HepG2 (cell line): ENCODE measurements at regions not wholly inside any gene's neighbourhood (a gene's known extent, or its start where the extent isn't known, plus 50 kb on each side); places are given as distances from the start of the nearest gene placed in this dataset.

Experiments
- ATAC-seq: fragments of 200-7000 bp; cut with Tn5 transposase; 3 replicates; pipeline ENCODE4 v1.9.1; 2020; ENCODE audit warnings: mild to moderate bottlenecking, moderate library complexity
- BruUV-seq: library from RNA; stranded (reverse); fragments of 400-500 nt; replicated peaks from 2 replicates; lab custom pipeline; 2021; lab: Mats Ljungman, UMichigan
- CTCF ChIA-PET: fragments of 300-600 bp; formaldehyde crosslinking; extraction: SDS; loops from one replicate; lab custom pipeline; 2021; ENCODE audit warnings: low total read pairs, inconsistent platforms, low intra/inter-chr PET ratio; lab: Yijun Ruan, JAX
- POLR2A ChIA-PET: fragments of 350-600 bp; sonication (Branson Sonifier 250); formaldehyde crosslinking; loops from one replicate; lab custom pipeline; 2020; ENCODE audit warnings: antibody characterized with exemption, inconsistent platforms; lab: Yijun Ruan, JAX
- DNase-seq: peaks from one replicate; pipeline ENCODE4 v3.0.0-alpha.2; 2015; ENCODE audit warnings: low spot score
- FAIRE-seq: peaks from 3 replicates; lab custom pipeline; 2011; peaks lifted over from hg19 to GRCh38; lab: Jason Lieb, UNC
- H2AFZ ChIP-seq: one replicate; pipeline ENCODE4 v1.6.1; 2011; ENCODE audit warnings: low read length, inconsistent platforms
- H3K27ac ChIP-seq: fragments of 300-600 bp; 3 replicates; pipeline ENCODE4 v1.8.0; 2011; ENCODE audit warnings: mixed run types, mild to moderate bottlenecking, mixed read lengths, low read length, inconsistent platforms; ENCODE audit not compliant: insufficient read depth; ENCODE audit errors: extremely low read length
- H3K27me3 ChIP-seq, 2 experiments: fragments of 200-600 bp in 1 of 2; 2 replicates in 1 of 2; 3 replicates in 1 of 2; pipeline versions ENCODE4 v1.6.0 to v1.8.0; 2011; ENCODE audit warnings: low read length in 2 of 2, mild to moderate bottlenecking in 2 of 2, moderate library complexity in 2 of 2, inconsistent platforms in 1 of 2; ENCODE audit not compliant: insufficient read depth in 2 of 2, control insufficient read depth in 1 of 2
- H3K36me3 ChIP-seq, 2 experiments: fragments of 200-600 bp in 1 of 2; replicated peaks in 1 of 2; 2 replicates in 1 of 2; 3 replicates in 1 of 2; pipeline versions ENCODE4 v1.5.1 to v1.8.0; 2011; ENCODE audit warnings: low read length in 2 of 2, inconsistent platforms in 1 of 2; ENCODE audit not compliant: insufficient read depth in 2 of 2, control insufficient read depth in 1 of 2
- H3K4me1 ChIP-seq: 2 replicates; pipeline ENCODE4 v1.5.1; 2012; ENCODE audit warnings: low read length, inconsistent platforms; ENCODE audit not compliant: insufficient read depth
- H3K4me2 ChIP-seq: 2 replicates; pipeline ENCODE4 v1.6.0; 2011; ENCODE audit warnings: low read depth, low read length, inconsistent platforms
- H3K4me3 ChIP-seq, 3 experiments: fragments of 200-600 bp in 1 of 3; sonication (generic), shearing (Covaris generic) in 1 of 3; replicated peaks in 1 of 3; 2 replicates each; pipeline ENCODE4 v1.5.1; 2011 to 2016; ENCODE audit warnings: low read length in 3 of 3, inconsistent platforms in 2 of 3, low read depth in 2 of 3, mild to moderate bottlenecking in 2 of 3, control low read depth in 1 of 3, mixed read lengths in 1 of 3; ENCODE audit not compliant: insufficient read depth in 1 of 3
- H3K79me2 ChIP-seq: one replicate; pipeline ENCODE4 v1.6.1; 2011; ENCODE audit warnings: low read length, inconsistent platforms; ENCODE audit not compliant: insufficient read depth
- H3K9ac ChIP-seq: 2 replicates; pipeline ENCODE4 v1.6.0; 2011; ENCODE audit warnings: mild to moderate bottlenecking, low read depth, low read length, inconsistent platforms; ENCODE audit not compliant: insufficient read depth
- H3K9me3 ChIP-seq: 2 replicates; pipeline ENCODE4 v1.5.1; 2012; ENCODE audit warnings: mild to moderate bottlenecking, low read length
- H4K20me1 ChIP-seq: 2 replicates; pipeline ENCODE4 v1.6.0; 2011; ENCODE audit warnings: inconsistent platforms, mild to moderate bottlenecking, low read length, moderate library complexity; ENCODE audit not compliant: insufficient read depth
- PITX1 ChIP-seq: sonication (generic); formaldehyde crosslinking; IDR thresholded peaks from 2 replicates; pipeline ENCODE4 v1.5.1; 2020; ENCODE audit warnings: mild to moderate bottlenecking, missing genetic modification reagents
- ZBTB4 ChIP-seq: sonication (generic); formaldehyde crosslinking; IDR thresholded peaks from 2 replicates; pipeline ENCODE4 v1.4.0; 2020; ENCODE audit warnings: missing genetic modification reagents, mild to moderate bottlenecking, borderline replicate concordance
- ZFX ChIP-seq: sonication (generic); formaldehyde crosslinking; IDR thresholded peaks from 2 replicates; pipeline ENCODE4 v1.4.0; 2020; ENCODE audit warnings: mild to moderate bottlenecking, low read depth, missing genetic modification reagents, moderate library complexity
- ZNF432 ChIP-seq: sonication (generic); formaldehyde crosslinking; IDR thresholded peaks from 2 replicates; pipeline ENCODE4 v1.5.0; 2020; ENCODE audit warnings: missing genetic modification reagents, mild to moderate bottlenecking, borderline replicate concordance
- WGBS: methylation state at CpG from one replicate; pipeline ENCODE4 v1.1.6; 2017; ENCODE audit warnings: low lambda C conversion rate; 5-methylcytosine and 5-hydroxymethylcytosine counted together
- in situ Hi-C: cut with HindIII; loops from 2 replicates; pipeline ENCODE4 v1.10.0; 2017; ENCODE audit warnings: low pct_unique_long_range_greater_than_20kb; ENCODE audit not compliant: extremely low pct_ligation_motif_present
- intact Hi-C: fragments of 100-400 bp; cut with micrococcal nuclease; formaldehyde crosslinking; loops from one replicate; pipeline ENCODE4 v1.10.0; 2022; ENCODE audit not compliant: unreplicated experiment

DNA sequence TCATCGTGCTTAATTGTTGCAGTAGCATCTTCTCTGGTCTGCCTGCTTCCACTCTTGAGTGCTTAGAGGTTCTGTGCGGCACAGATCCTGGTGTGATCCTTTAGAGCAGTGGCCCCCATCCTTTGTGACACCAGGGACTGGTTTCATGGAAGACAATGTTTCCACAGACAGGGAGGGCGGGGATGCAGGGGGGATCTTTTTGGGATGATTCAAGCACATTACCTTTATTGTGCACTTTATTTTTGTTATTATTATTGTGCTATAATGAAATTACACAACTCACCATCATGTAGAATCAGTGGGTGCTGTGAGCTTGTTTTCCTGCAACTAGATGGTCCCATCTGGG lies 76.8 kb upstream of the SHANK2 start:
- ChIA-PET CTCF (interaction anchor here (0.8 to 1.1 kb wide), 2 partner anchors 78 to 209 kb away, joined by 3 to 4 read pairs; no protein-coding TSS in a partner anchor), POLR2A (interaction anchor here (0.7 to 1.1 kb wide), 2 partner anchors 30 to 81 kb away, joined by 4 to 6 read pairs; no protein-coding TSS in a partner anchor)
- no peak overlapping the region for H2AFZ ChIP-seq
- ATAC-seq (no peak), DNase-seq (no peak), FAIRE-seq (peak; percentile 44)
- H3K4me1 ChIP-seq, result peaks cover 19% of the 10 kb centered on the region
- no peak overlapping the region for H3K4me2 ChIP-seq
- intact Hi-C loops, result loop anchor here (1.0 to 2.0 kb wide), 2 partner anchors 76 to 209 kb away; partner anchors contain the start of gene SHANK2
- no peak overlapping the region for H3K27ac ChIP-seq
- H3K9ac ChIP-seq, result no peak overlapping the region
- peaks cover 13% of the 10 kb centered on the region for H3K9me3 ChIP-seq
- peaks cover under 1% of the 10 kb centered on the region; the same call in 1 of the 2 replicates for H4K20me1 ChIP-seq
- no peaks in the 10 kb centered on the region for H3K79me2 ChIP-seq
- H3K36me3 ChIP-seq, result no peaks in the 10 kb centered on the region
- BruUV-seq, result no TSS peak
- 12% methylated on average over 3 of the region's 3 CpGs for WGBS
- in situ Hi-C loops, result no loop called here
- no peak overlapping the region for H3K4me3 ChIP-seq
- TF ChIP-seq ZBTB4, result no peak
- no peak for TF ChIP-seq ZNF432
- TF ChIP-seq ZFX, result 0 out of 2 replicates have a peak, but pooled peaks have one; percentile 9
- 0 out of 2 replicates have a peak, but pooled peaks have one; percentile 4 for TF ChIP-seq PITX1 (CRISPR knock-in tag)
- peaks cover 1 to 53% of the 10 kb centered on the region in 2 experiments for H3K27me3 ChIP-seq
